ENCODE measurements at regions not wholly inside any gene's neighbourhood (a gene's known extent, or its start where the extent isn't known, plus 50 kb on each side); places are given as distances from the start of the nearest gene placed in this dataset.

DNA sequence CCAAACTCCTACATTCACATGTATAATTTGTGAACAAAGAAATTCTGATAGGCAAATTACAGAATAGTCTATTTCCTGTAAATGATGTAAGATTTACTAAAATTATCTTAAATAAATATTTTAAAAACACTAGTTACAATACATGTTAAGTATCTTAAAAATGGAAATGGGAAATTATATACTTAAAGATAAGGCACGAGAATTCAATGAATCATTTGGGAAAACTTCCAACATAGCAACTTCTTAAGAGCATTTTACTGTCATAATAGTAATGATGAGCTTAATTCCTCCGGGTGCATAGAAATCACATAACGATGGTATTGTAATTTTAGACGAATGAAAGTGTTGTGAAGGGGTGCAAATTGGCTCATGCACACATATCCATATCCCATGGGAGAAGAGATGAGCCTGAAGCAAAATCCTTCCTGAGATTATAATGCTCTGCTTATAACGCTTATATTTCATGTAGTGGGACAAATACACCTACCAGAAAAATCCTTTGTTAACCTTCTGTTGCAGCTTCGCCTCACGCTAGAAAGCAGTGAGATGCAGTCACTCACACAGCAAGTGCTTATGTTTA is 873.5 kb downstream of the PDHA2 start:
- no peak for ATAC-seq
- TF ChIP-seq RARB (CRISPR knock-in tag; IDR thresholded peaks at IDR 0.05) (no peak), ZFP3 (CRISPR knock-in tag; IDR thresholded peaks at IDR 0.05) (0 out of 2 replicates have a peak, but pooled peaks have one; percentile 50)

DNA sequence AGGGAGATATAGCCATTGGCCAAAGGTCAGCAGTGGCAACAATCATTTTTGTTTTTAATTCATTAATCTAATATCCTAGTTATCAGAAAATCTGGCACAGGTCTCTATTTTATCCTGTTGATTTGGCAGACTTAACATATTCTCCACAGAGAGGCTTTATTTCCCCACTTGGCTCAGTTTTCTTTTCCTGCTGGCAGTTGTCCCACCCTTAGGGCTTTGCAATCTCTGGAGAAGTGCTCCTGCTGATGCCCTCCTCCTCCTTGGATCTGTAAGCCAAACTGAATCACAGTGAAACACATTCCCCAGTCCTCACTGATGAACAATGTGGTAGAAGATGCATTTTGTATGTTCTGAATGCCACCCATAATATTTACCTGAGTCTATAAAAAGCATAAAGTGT is 889.7 kb downstream of the PDHA2 start:
- no peak for TF ChIP-seq ZNF70 (CRISPR knock-in tag; IDR thresholded peaks at IDR 0.05)
- no peak for TF ChIP-seq TOX (CRISPR knock-in tag; IDR thresholded peaks at IDR 0.05; ENCODE audit: borderline replicate concordance)
- no peak for TF ChIP-seq TCF4 (CRISPR knock-in tag; IDR thresholded peaks at IDR 0.05; ENCODE audit: borderline replicate concordance)
- no peak for TF ChIP-seq ZNF8 (CRISPR knock-in tag; IDR thresholded peaks at IDR 0.05)
- TF ChIP-seq ISL1 (CRISPR knock-in tag; IDR thresholded peaks at IDR 0.05), result no peak
- TF ChIP-seq, protein P1, sequence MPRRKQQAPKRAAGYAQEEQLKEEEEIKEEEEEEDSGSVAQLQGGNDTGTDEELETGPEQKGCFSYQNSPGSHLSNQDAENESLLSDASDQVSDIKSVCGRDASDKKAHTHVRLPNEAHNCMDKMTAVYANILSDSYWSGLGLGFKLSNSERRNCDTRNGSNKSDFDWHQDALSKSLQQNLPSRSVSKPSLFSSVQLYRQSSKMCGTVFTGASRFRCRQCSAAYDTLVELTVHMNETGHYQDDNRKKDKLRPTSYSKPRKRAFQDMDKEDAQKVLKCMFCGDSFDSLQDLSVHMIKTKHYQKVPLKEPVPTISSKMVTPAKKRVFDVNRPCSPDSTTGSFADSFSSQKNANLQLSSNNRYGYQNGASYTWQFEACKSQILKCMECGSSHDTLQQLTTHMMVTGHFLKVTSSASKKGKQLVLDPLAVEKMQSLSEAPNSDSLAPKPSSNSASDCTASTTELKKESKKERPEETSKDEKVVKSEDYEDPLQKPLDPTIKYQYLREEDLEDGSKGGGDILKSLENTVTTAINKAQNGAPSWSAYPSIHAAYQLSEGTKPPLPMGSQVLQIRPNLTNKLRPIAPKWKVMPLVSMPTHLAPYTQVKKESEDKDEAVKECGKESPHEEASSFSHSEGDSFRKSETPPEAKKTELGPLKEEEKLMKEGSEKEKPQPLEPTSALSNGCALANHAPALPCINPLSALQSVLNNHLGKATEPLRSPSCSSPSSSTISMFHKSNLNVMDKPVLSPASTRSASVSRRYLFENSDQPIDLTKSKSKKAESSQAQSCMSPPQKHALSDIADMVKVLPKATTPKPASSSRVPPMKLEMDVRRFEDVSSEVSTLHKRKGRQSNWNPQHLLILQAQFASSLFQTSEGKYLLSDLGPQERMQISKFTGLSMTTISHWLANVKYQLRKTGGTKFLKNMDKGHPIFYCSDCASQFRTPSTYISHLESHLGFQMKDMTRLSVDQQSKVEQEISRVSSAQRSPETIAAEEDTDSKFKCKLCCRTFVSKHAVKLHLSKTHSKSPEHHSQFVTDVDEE (CRISPR knock-in tag; IDR thresholded peaks at IDR 0.05), result no peak
- TF ChIP-seq ZFP3 (CRISPR knock-in tag; IDR thresholded peaks at IDR 0.05), result no peak
- TF ChIP-seq CSDC2 (CRISPR knock-in tag; IDR thresholded peaks at IDR 0.05), result no peak
- TF ChIP-seq ARNTL (CRISPR knock-in tag; IDR thresholded peaks at IDR 0.05; ENCODE audit: borderline replicate concordance, low read depth), result no peak
- no peak for TF ChIP-seq GLIS3 (CRISPR knock-in tag; IDR thresholded peaks at IDR 0.05)
- TF ChIP-seq ZFP30 (CRISPR knock-in tag; IDR thresholded peaks at IDR 0.05), result no peak
- TF ChIP-seq SNAI2 (CRISPR knock-in tag; IDR thresholded peaks at IDR 0.05), result no peak
- no peak for TF ChIP-seq PPARA (CRISPR knock-in tag; IDR thresholded peaks at IDR 0.05; ENCODE audit: borderline replicate concordance)
- no peak for TF ChIP-seq RARB (CRISPR knock-in tag; IDR thresholded peaks at IDR 0.05)
- TF ChIP-seq ZC3H10 (CRISPR knock-in tag; IDR thresholded peaks at IDR 0.05), result no peak
- TF ChIP-seq ESRRG (CRISPR knock-in tag; IDR thresholded peaks at IDR 0.05), result no peak
- no peak for TF ChIP-seq ZNF565 (CRISPR knock-in tag; conservative IDR thresholded peaks at IDR 0.05; ENCODE audit: low read depth)
- no peak for TF ChIP-seq BACH2 (CRISPR knock-in tag; IDR thresholded peaks at IDR 0.05; ENCODE audit: borderline replicate concordance)
- no peak for ATAC-seq

DNA sequence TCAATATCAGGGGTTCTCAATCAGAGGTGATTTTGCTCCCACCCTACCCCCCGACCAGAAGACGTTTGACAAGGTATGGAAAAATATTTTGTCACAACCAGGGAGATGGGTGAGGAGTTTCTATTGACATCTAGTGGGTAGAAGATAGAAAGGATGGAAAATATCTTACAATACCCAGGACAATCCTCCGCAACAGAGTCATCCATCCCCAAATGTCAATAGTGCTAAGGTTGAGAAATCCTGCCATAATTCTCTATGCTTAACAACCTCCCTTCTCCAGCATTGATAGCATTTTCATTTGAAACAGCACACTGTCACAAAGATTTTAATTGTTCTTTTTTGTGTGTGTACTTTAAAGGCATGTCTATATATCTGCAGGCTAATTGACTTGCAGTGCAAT is 890.5 kb downstream of the PDHA2 start:
- ATAC-seq, result no peak
- TF ChIP-seq ZNF8 (CRISPR knock-in tag; IDR thresholded peaks at IDR 0.05), result no peak
- no peak for TF ChIP-seq OSR1 (CRISPR knock-in tag; IDR thresholded peaks at IDR 0.05)
- TF ChIP-seq GLIS3 (CRISPR knock-in tag; IDR thresholded peaks at IDR 0.05), result no peak
- TF ChIP-seq PPARA (CRISPR knock-in tag; IDR thresholded peaks at IDR 0.05; ENCODE audit: borderline replicate concordance), result no peak
- TF ChIP-seq ESRRG (CRISPR knock-in tag; IDR thresholded peaks at IDR 0.05), result no peak
- no peak for TF ChIP-seq ZNF70 (CRISPR knock-in tag; IDR thresholded peaks at IDR 0.05)
- TF ChIP-seq, protein P1 (CRISPR knock-in tag; IDR thresholded peaks at IDR 0.05), result no peak
- TF ChIP-seq ZNF565 (CRISPR knock-in tag; conservative IDR thresholded peaks at IDR 0.05; ENCODE audit: low read depth), result no peak
- TF ChIP-seq, protein P2, sequence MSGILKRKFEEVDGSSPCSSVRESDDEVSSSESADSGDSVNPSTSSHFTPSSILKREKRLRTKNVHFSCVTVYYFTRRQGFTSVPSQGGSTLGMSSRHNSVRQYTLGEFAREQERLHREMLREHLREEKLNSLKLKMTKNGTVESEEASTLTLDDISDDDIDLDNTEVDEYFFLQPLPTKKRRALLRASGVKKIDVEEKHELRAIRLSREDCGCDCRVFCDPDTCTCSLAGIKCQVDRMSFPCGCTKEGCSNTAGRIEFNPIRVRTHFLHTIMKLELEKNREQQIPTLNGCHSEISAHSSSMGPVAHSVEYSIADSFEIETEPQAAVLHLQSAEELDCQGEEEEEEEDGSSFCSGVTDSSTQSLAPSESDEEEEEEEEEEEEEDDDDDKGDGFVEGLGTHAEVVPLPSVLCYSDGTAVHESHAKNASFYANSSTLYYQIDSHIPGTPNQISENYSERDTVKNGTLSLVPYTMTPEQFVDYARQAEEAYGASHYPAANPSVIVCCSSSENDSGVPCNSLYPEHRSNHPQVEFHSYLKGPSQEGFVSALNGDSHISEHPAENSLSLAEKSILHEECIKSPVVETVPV (CRISPR knock-in tag; IDR thresholded peaks at IDR 0.05), result no peak
- TF ChIP-seq, protein P3, sequence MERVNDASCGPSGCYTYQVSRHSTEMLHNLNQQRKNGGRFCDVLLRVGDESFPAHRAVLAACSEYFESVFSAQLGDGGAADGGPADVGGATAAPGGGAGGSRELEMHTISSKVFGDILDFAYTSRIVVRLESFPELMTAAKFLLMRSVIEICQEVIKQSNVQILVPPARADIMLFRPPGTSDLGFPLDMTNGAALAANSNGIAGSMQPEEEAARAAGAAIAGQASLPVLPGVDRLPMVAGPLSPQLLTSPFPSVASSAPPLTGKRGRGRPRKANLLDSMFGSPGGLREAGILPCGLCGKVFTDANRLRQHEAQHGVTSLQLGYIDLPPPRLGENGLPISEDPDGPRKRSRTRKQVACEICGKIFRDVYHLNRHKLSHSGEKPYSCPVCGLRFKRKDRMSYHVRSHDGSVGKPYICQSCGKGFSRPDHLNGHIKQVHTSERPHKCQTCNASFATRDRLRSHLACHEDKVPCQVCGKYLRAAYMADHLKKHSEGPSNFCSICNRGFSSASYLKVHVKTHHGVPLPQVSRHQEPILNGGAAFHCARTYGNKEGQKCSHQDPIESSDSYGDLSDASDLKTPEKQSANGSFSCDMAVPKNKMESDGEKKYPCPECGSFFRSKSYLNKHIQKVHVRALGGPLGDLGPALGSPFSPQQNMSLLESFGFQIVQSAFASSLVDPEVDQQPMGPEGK (CRISPR knock-in tag; IDR thresholded peaks at IDR 0.05; ENCODE audit: borderline replicate concordance), result no peak
